ENCODE measurements at regions not wholly inside any gene's neighbourhood (a gene's known extent, or its start where the extent isn't known, plus 50 kb on each side); places are given as distances from the start of the nearest gene placed in this dataset.
"Not testable (repeated sequence)": the region's sequence is repeated elsewhere in the genome, so short reads cannot be mapped to it uniquely, and the experiment has no call there.

DNA sequence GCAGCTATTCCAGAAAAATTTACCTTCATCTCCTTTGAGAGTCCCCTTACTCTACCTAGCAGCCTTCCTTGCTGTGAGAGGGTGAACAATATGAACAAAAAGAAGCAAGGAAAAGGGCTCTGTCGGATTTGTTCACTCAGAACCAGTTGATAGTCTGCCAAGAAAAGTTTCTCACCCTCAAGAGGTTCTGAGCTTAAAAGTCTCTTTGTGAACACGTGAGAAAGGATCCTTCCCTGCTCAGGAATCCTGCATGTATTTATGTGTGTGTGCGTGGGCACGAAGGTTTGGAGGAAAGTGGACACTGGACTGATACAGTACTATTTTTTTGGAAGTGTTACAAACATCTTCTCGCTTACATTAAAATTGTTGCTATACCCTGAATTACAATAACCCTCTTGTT is 178.6 kb upstream of the JADE1 start:
- Histone ChIP-seq H3K36me3 (no peaks in the 10 kb centered on the region), H3K9me3 (no peaks in the 10 kb centered on the region), H3K4me1 (peaks cover 3 to 52% (median 29%) of the 10 kb centered on the region in 4 donors), H3K27ac (peak overlapping the region; percentile 23 to 77 (median 52)), H3K27me3 (no peaks in the 10 kb centered on the region), H3K4me3 (no peak overlapping the region)
- DNase-seq, result peak in 1 of 2 donors; percentile 34
- WGBS, 5 donors, result 24 to 51% (median 38%) methylated on average over 5 of the region's 5 CpGs
- intact Hi-C loops (cut with DNase I; ENCODE audit: low total_unique reads), result no loop called here
- TF ChIP-seq CTCF (IDR thresholded peaks at IDR 0.05) (no peak), POLR2A (IDR thresholded peaks at IDR 0.05) (no peak), EP300 (IDR thresholded peaks at IDR 0.05) (no peak), POLR2AphosphoS5 (IDR thresholded peaks at IDR 0.05) (no peak)

DNA sequence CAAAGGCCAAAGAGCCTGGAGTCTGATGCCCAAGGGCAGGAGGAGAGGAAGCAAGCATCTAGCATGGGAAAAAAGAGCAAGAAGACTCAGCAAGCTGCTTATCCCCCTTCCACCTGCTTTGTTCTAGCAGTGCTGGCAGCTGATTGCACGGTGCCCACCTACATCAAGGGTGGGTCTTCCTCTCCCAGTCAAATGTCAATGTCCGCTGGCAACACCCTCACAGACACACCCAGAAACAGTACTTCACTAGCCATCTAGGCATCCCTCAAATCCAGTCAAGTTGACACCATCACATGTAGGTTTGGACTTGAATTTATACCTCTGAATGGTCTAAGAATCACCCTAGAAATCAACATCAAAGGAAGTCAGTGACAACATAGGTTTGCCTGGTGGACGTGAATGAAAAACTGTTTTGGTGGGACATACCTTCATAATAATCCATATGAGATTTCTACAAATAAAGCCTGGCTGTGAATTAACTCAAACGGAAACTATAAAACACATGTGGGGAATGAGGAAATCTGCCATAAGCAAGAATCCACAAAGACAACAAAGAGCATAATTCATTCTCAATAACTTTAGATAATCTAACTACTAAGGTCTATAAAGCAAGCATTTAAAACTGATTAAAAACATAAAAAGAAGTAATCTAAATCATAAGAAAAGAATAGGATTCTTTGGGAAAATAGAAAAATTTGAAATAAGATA is 185.8 kb upstream of the JADE1 start:
- Histone ChIP-seq H3K36me3 (no peaks in the 10 kb centered on the region), H3K27me3 (no peaks in the 10 kb centered on the region), H3K9me3 (no peaks in the 10 kb centered on the region), H3K27ac (no peak overlapping the region), H3K4me3 (no peak overlapping the region), H3K4me1 (no peaks in the 10 kb centered on the region)
- 71 to 87% (median 77%) methylated on average over 4 of the region's 4 CpGs for whole genome bisulfite sequencing, 5 donors
- DNase-seq, result no peak
- intact Hi-C loops (cut with DNase I; ENCODE audit: low total_unique reads), result no loop called here
- TF ChIP-seq CTCF (IDR thresholded peaks at IDR 0.05), result no peak
- no peak for TF ChIP-seq POLR2A (IDR thresholded peaks at IDR 0.05)
- no peak for TF ChIP-seq POLR2AphosphoS5 (IDR thresholded peaks at IDR 0.05)

DNA sequence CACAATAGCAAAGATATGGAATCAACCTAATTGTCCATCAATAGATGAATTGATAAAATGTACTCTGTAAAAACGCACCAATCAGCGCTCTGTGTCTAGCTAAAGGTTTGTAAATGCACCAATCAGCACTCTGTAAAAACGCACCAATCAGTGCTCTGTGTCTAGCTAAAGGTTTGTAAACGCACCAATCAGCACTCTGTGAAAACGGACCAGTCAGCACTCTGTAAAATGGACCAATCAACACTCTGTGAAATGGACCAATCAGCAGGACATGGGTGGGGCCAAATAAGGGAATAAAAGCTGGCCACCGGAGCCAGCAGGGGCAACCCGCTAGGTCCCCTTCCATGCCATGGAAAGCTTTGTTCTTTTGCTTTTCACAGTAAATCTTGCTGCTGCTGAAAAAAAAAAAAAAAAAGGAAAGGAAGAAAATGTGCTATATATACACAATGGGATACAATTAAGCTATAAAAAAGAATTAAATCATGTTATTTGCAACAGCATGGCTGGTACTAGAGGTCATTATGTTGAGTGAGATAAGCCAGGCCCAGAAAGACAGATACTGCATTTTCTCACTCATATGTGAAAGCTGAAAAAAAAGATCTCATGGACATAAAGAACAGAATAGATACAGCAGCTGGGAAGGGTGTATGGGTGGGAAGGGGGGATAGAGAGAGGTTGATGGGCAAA is 189.1 kb upstream of the JADE1 start:
- H3K4me3 ChIP-seq; intact Hi-C loops (cut with DNase I; ENCODE audit: low total_unique reads); H3K27ac ChIP-seq; H3K36me3 ChIP-seq; H3K4me1 ChIP-seq; H3K9me3 ChIP-seq; DNase-seq; H3K27me3 ChIP-seq: not testable (repeated sequence)
- 82 to 93% (median 84%) methylated on average over 6 to 7 of the region's 7 CpGs for WGBS, 5 donors

DNA sequence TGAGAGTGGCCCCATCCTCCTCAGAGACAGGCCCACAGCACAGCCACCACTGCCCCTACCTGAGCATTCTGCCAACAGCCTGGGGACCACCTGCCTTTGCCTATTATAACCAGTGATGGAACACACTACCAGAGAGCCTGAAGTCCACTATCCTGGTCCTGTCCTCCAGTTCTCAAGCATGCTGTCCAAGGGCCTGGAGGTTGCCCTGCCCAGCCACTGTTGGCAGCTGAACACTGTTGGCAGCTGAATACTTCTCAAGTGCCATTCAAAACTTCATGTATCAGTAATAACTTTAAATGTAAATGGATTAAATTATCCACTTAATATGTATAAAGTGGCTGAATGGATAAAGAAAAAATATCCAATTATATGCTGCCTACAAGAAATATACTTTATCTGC is 194.3 kb upstream of the JADE1 start:
- H3K9me3 ChIP-seq, result no peaks in the 10 kb centered on the region
- no peaks in the 10 kb centered on the region for H3K36me3 ChIP-seq
- H3K4me3 ChIP-seq, result no peak overlapping the region
- H3K27me3 ChIP-seq, result no peaks in the 10 kb centered on the region
- intact Hi-C loops (cut with DNase I; ENCODE audit: low total_unique reads), result no loop called here
- no peak for DNase-seq
- H3K4me1 ChIP-seq, result no peaks in the 10 kb centered on the region
- H3K27ac ChIP-seq, result no peak overlapping the region
- no peak for TF ChIP-seq CTCF (IDR thresholded peaks at IDR 0.05)
- no peak for TF ChIP-seq EP300 (IDR thresholded peaks at IDR 0.05)
- TF ChIP-seq POLR2AphosphoS5 (IDR thresholded peaks at IDR 0.05), result no peak
- TF ChIP-seq POLR2A (IDR thresholded peaks at IDR 0.05), result no peak

GRCh38 chr4:128608006-128608405 is 201.5 kb upstream of the JADE1 start:
- WGBS, 5 donors, result 71 to 97% (median 93%) methylated on average over 1 of the region's 1 CpG
- intact Hi-C loops (cut with DNase I; ENCODE audit: low total_unique reads), result no loop called here
- no peak for DNase-seq
- no peaks in the 10 kb centered on the region for H3K36me3 ChIP-seq
- H3K27me3 ChIP-seq, result no peaks in the 10 kb centered on the region
- H3K27ac ChIP-seq, result no peak overlapping the region
- TF ChIP-seq POLR2AphosphoS5 (IDR thresholded peaks at IDR 0.05) (no peak), EP300 (IDR thresholded peaks at IDR 0.05) (no peak), POLR2A (IDR thresholded peaks at IDR 0.05) (no peak), CTCF (IDR thresholded peaks at IDR 0.05) (no peak)
- no peaks in the 10 kb centered on the region for H3K4me1 ChIP-seq
- H3K4me3 ChIP-seq, result no peak overlapping the region
- H3K9me3 ChIP-seq, result no peaks in the 10 kb centered on the region
